ENCODE measurements at regions not wholly inside any gene's neighbourhood (a gene's known extent, or its start where the extent isn't known, plus 50 kb on each side); places are given as distances from the start of the nearest gene placed in this dataset.
"Not testable (repeated sequence)": the region's sequence is repeated elsewhere in the genome, so short reads cannot be mapped to it uniquely, and the experiment has no call there.

- DNase-seq: no peak
Measured at GRCh38 chr4:38314663-38315062, 349.3 kb upstream of the KLF3 start.

GRCh38 chr4:38315286-38315685 is 348.7 kb upstream of the KLF3 start:
- DNase-seq: no peak

GRCh38 chr4:38316045-38316444 is 348.0 kb upstream of the KLF3 start:
- DNase-seq: no peak

GRCh38 chr4:38317041-38317674 is 346.8 kb upstream of the KLF3 start:
- DNase-seq: no peak

- DNase-seq: peak; percentile 82
Measured at GRCh38 chr4:38318737-38319455, 345.1 kb upstream of the KLF3 start.

GRCh38 chr4:38319456-38320342 is 344.3 kb upstream of the KLF3 start:
- peak; percentile 79 for DNase-seq

GRCh38 chr4:38320343-38320695 is 343.7 kb upstream of the KLF3 start:
- no peak for DNase-seq

GRCh38 chr4:38320833-38321232 is 343.2 kb upstream of the KLF3 start:
- no peak for DNase-seq

- no peak for DNase-seq
Measured at GRCh38 chr4:38322714-38323113, 341.3 kb upstream of the KLF3 start.

- DNase-seq: no peak
Measured at GRCh38 chr4:38323141-38323641, 340.8 kb upstream of the KLF3 start.

GRCh38 chr4:38324861-38325628 is 339.0 kb upstream of the KLF3 start:
- no peak for DNase-seq

GRCh38 chr4:38325629-38325913 is 338.4 kb upstream of the KLF3 start:
- DNase-seq: no peak

GRCh38 chr4:38326499-38326898 is 337.5 kb upstream of the KLF3 start:
- DNase-seq: no peak

- DNase-seq: no peak
Measured at GRCh38 chr4:38327174-38327573, 336.8 kb upstream of the KLF3 start.

- DNase-seq: no peak
Measured at GRCh38 chr4:38328989-38329729, 334.8 kb upstream of the KLF3 start.

- DNase-seq: no peak
Measured at GRCh38 chr4:38330321-38330720, 333.7 kb upstream of the KLF3 start.

GRCh38 chr4:38330936-38331335 is 333.1 kb upstream of the KLF3 start:
- no peak for DNase-seq

- no peak for DNase-seq
Measured at GRCh38 chr4:38332699-38333098, 331.3 kb upstream of the KLF3 start.

- DNase-seq: no peak
Measured at GRCh38 chr4:38333219-38333618, 330.8 kb upstream of the KLF3 start.

- no peak for DNase-seq
Measured at GRCh38 chr4:38334791-38335190, 329.2 kb upstream of the KLF3 start.

- not testable (repeated sequence) for DNase-seq
Measured at GRCh38 chr4:38338939-38339338, 325.1 kb upstream of the KLF3 start.

- no peak for DNase-seq
Measured at GRCh38 chr4:38343608-38344007, 320.4 kb upstream of the KLF3 start.
